HEK293 (cell line): ENCODE measurements at regions not wholly inside any gene's neighbourhood (a gene's known extent, or its start where the extent isn't known, plus 50 kb on each side); places are given as distances from the start of the nearest gene placed in this dataset.

Source experiments
- KLF16 ChIP-seq: fragments of 450-650 bp; formaldehyde crosslinking; IDR thresholded peaks from 2 replicates; pipeline ENCODE4 v1.5.1; 2017; ENCODE audit warnings: missing biosample characterization, missing genetic modification characterization
- ZNF354C ChIP-seq: fragments of 450-650 bp; formaldehyde crosslinking; IDR thresholded peaks from 2 replicates; pipeline ENCODE4 v1.5.1; 2016; ENCODE audit warnings: missing biosample characterization, missing genetic modification characterization, low read depth, borderline replicate concordance
- ZNF391 ChIP-seq: fragments of 450-650 bp; formaldehyde crosslinking; IDR thresholded peaks from 2 replicates; pipeline ENCODE4 v1.5.1; 2016; ENCODE audit warnings: low read depth, missing biosample characterization, missing genetic modification characterization, borderline replicate concordance
- ZNF426 ChIP-seq: fragments of 450-650 bp; formaldehyde crosslinking; IDR thresholded peaks from 2 replicates; pipeline ENCODE4 v1.5.1; 2017; ENCODE audit warnings: missing biosample characterization, missing genetic modification characterization, mild to moderate bottlenecking, inconsistent platforms, moderate library complexity
- TF ChIP-seq, protein P1 (sequence below): fragments of 450-650 bp; formaldehyde crosslinking; conservative IDR thresholded peaks from 2 replicates; pipeline ENCODE4 v1.5.1; 2016; ENCODE audit warnings: low read depth, missing biosample characterization, missing genetic modification characterization

DNA sequence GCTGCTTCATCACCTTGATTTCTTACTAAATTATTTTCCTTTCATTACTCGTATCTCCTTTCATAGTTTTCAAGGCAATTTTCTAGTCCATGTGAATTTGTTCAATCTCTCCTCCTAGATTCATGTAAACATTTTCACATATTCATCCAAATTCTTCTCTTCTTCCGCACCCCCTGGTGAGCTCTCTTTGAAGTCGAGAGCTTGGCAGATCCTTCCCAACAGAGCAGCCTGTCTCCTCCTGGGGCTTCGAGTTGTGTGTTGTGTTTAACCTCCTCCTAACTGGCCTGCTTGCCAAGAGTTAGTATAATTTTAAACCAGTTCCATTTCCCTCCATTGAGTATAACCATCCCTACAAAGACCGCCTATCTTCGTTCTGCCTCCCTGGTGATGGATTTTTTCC, 272.4 kb upstream of the CELF2 start:
- TF ChIP-seq ZNF426 (no peak), ZNF391 (tag by site-specific recombination) (no peak), ZNF354C (no peak), KLF16 (no peak)
- TF ChIP-seq, protein P1, sequence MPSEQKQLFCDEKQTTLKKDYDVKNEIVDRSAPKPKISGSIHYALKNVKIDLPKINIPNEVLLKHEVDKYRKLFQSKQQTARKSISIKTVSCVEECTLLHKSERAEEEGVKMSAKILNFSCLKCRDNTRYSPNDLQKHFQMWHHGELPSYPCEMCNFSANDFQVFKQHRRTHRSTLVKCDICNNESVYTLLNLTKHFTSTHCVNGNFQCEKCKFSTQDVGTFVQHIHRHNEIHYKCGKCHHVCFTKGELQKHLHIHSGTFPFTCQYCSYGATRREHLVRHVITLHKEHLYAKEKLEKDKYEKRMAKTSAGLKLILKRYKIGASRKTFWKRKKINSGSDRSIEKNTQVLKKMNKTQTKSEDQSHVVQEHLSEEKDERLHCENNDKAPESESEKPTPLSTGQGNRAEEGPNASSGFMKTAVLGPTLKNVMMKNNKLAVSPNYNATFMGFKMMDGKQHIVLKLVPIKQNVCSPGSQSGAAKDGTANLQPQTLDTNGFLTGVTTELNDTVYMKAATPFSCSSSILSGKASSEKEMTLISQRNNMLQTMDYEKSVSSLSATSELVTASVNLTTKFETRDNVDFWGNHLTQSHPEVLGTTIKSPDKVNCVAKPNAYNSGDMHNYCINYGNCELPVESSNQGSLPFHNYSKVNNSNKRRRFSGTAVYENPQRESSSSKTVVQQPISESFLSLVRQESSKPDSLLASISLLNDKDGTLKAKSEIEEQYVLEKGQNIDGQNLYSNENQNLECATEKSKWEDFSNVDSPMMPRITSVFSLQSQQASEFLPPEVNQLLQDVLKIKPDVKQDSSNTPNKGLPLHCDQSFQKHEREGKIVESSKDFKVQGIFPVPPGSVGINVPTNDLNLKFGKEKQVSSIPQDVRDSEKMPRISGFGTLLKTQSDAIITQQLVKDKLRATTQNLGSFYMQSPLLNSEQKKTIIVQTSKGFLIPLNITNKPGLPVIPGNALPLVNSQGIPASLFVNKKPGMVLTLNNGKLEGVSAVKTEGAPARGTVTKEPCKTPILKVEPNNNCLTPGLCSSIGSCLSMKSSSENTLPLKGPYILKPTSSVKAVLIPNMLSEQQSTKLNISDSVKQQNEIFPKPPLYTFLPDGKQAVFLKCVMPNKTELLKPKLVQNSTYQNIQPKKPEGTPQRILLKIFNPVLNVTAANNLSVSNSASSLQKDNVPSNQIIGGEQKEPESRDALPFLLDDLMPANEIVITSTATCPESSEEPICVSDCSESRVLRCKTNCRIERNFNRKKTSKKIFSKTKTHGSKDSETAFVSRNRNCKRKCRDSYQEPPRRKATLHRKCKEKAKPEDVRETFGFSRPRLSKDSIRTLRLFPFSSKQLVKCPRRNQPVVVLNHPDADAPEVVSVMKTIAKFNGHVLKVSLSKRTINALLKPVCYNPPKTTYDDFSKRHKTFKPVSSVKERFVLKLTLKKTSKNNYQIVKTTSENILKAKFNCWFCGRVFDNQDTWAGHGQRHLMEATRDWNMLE: no peak
